B cell (primary cell): ENCODE measurements at regions not wholly inside any gene's neighbourhood (a gene's known extent, or its start where the extent isn't known, plus 50 kb on each side); places are given as distances from the start of the nearest gene placed in this dataset.

Experiments used
- EZH2 ChIP-seq: IDR thresholded peaks from 2 replicates; pipeline ENCODE4 v1.6.1; 2012; ENCODE audit warnings: borderline replicate concordance, low read depth, mild to moderate bottlenecking, moderate library complexity, low read length; ENCODE audit not compliant: insufficient read depth, poor library complexity, severe bottlenecking
- TF ChIP-seq, protein P1 (sequence below): fragments of 200-600 bp; IDR thresholded peaks from one replicate; pipeline ENCODE4 v1.8.0; 2022; ENCODE audit warnings: antibody characterized with exemption, mild to moderate bottlenecking

GRCh38 chr5:35478856-35479682 lies 138.6 kb upstream of the SPEF2 start:
- TF ChIP-seq, protein P1, sequence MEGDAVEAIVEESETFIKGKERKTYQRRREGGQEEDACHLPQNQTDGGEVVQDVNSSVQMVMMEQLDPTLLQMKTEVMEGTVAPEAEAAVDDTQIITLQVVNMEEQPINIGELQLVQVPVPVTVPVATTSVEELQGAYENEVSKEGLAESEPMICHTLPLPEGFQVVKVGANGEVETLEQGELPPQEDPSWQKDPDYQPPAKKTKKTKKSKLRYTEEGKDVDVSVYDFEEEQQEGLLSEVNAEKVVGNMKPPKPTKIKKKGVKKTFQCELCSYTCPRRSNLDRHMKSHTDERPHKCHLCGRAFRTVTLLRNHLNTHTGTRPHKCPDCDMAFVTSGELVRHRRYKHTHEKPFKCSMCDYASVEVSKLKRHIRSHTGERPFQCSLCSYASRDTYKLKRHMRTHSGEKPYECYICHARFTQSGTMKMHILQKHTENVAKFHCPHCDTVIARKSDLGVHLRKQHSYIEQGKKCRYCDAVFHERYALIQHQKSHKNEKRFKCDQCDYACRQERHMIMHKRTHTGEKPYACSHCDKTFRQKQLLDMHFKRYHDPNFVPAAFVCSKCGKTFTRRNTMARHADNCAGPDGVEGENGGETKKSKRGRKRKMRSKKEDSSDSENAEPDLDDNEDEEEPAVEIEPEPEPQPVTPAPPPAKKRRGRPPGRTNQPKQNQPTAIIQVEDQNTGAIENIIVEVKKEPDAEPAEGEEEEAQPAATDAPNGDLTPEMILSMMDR = no peak
- no peak for TF ChIP-seq EZH2
